ENCODE measurements at regions not wholly inside any gene's neighbourhood (a gene's known extent, or its start where the extent isn't known, plus 50 kb on each side); places are given as distances from the start of the nearest gene placed in this dataset.
"Not testable (repeated sequence)": the region's sequence is repeated elsewhere in the genome, so short reads cannot be mapped to it uniquely, and the experiment has no call there.

- CTCF ChIA-PET = interaction anchor here (0.9 kb wide), 1 partner anchor 82 kb away, joined by 3 read pairs; no protein-coding TSS in a partner anchor
- Mint-ChIP-seq H3K9me3 (peaks cover 9% of the 10 kb centered on the region), H3K27me3 (ENCODE audit: low read depth) (peaks cover 16% of the 10 kb centered on the region), H3K27ac (no peak overlapping the region), H3K36me3 (peaks cover 7% of the 10 kb centered on the region), H3K4me3 (no peak overlapping the region), H3K4me1 (peaks cover 33% of the 10 kb centered on the region)
- no peak for TF ChIP-seq ZBTB21 (CRISPR knock-in tag; IDR thresholded peaks at IDR 0.05; ENCODE audit: borderline replicate concordance)
- no peak for TF ChIP-seq FOXK1 (CRISPR knock-in tag; IDR thresholded peaks at IDR 0.05)
- TF ChIP-seq ZSCAN18 (CRISPR knock-in tag; IDR thresholded peaks at IDR 0.05) = no peak
- no peak for TF ChIP-seq SP1 (CRISPR knock-in tag; conservative IDR thresholded peaks at IDR 0.05)
- TF ChIP-seq CREB1 (CRISPR knock-in tag; IDR thresholded peaks at IDR 0.05) = no peak
- TF ChIP-seq MLX (CRISPR knock-in tag; IDR thresholded peaks at IDR 0.05) = no peak
- DNase-seq (ENCODE audit: low spot score) (no peak), ATAC-seq (no peak)
- POLR2A ChIA-PET = no interaction called here
Observed at GRCh38 chr2:78754930-78755329, 270.6 kb upstream of the REG3G start.

- H3K36me3 Mint-ChIP-seq = peaks cover 28% of the 10 kb centered on the region
Observed at GRCh38 chr2:78757191-78757590, 268.3 kb upstream of the REG3G start.

GRCh38 chr2:78757640-78758039 is 267.9 kb upstream of the REG3G start:
- ChIA-PET CTCF (no interaction called here), POLR2A (no interaction called here)
- Mint-ChIP-seq H3K27ac (no peak overlapping the region), H3K9me3 (peaks cover 34% of the 10 kb centered on the region), H3K27me3 (ENCODE audit: low read depth) (peaks cover 19% of the 10 kb centered on the region), H3K4me1 (peaks cover 29% of the 10 kb centered on the region), H3K4me3 (no peak overlapping the region), H3K36me3 (peaks cover 33% of the 10 kb centered on the region)
- TF ChIP-seq E2F1 (CRISPR knock-in tag; IDR thresholded peaks at IDR 0.05) = no peak
- no peak for TF ChIP-seq HMGA2 (CRISPR knock-in tag; IDR thresholded peaks at IDR 0.05)
- no peak for TF ChIP-seq OVOL2 (CRISPR knock-in tag; IDR thresholded peaks at IDR 0.05; ENCODE audit: borderline replicate concordance)
- no peak for TF ChIP-seq FOXK1 (CRISPR knock-in tag; IDR thresholded peaks at IDR 0.05)
- no peak for TF ChIP-seq MYBL2 (CRISPR knock-in tag; IDR thresholded peaks at IDR 0.05)
- no peak for TF ChIP-seq NFATC4 (CRISPR knock-in tag; IDR thresholded peaks at IDR 0.05)
- TF ChIP-seq ATF6 (CRISPR knock-in tag; IDR thresholded peaks at IDR 0.05) = no peak
- ATAC-seq (no peak), DNase-seq (ENCODE audit: low spot score) (no peak)

More at GRCh38 chr2:78757191-78757590, 268.3 kb upstream of the REG3G start:
- Mint-ChIP-seq H3K27ac (0 out of 2 replicates have a peak overlapping the region, but pooled peaks have one; percentile 6), H3K4me1 (peaks cover 29% of the 10 kb centered on the region), H3K4me3 (0 out of 2 replicates have a peak overlapping the region, but pooled peaks have one; percentile 11), H3K27me3 (ENCODE audit: low read depth) (peaks cover 19% of the 10 kb centered on the region), H3K9me3 (peaks cover 30% of the 10 kb centered on the region)
- DNase-seq (ENCODE audit: low spot score) (no peak), ATAC-seq (peak; percentile 66; the same call in 1 of the 2 replicates)
- CTCF ChIA-PET = no interaction called here
- TF ChIP-seq OVOL2 (CRISPR knock-in tag; IDR thresholded peaks at IDR 0.05; ENCODE audit: borderline replicate concordance) (no peak), ESRRA (CRISPR knock-in tag; IDR thresholded peaks at IDR 0.05; ENCODE audit: borderline replicate concordance) (no peak), TEAD4 (CRISPR knock-in tag; IDR thresholded peaks at IDR 0.05) (no peak), MLX (CRISPR knock-in tag; IDR thresholded peaks at IDR 0.05) (no peak), RORB (CRISPR knock-in tag; IDR thresholded peaks at IDR 0.05) (no peak), ZNF219 (CRISPR knock-in tag; IDR thresholded peaks at IDR 0.05; ENCODE audit: borderline replicate concordance) (no peak)
- POLR2A ChIA-PET = no interaction called here

GRCh38 chr2:78758765-78759164 is 266.7 kb upstream of the REG3G start:
- peaks cover 43% of the 10 kb centered on the region for H3K36me3 Mint-ChIP-seq
- ATAC-seq; H3K27ac Mint-ChIP-seq; POLR2A ChIA-PET; DNase-seq (ENCODE audit: low spot score); CTCF ChIA-PET; H3K4me3 Mint-ChIP-seq: not testable (repeated sequence)
- peaks cover 46% of the 10 kb centered on the region for H3K9me3 Mint-ChIP-seq
- H3K27me3 Mint-ChIP-seq (ENCODE audit: low read depth) = peaks cover 23% of the 10 kb centered on the region
- peaks cover 29% of the 10 kb centered on the region for H3K4me1 Mint-ChIP-seq
